Hematopoietic multipotent progenitor cell (in vitro differentiated cells): ENCODE measurements at regions not wholly inside any gene's neighbourhood (a gene's known extent, or its start where the extent isn't known, plus 50 kb on each side); places are given as distances from the start of the nearest gene placed in this dataset.

Source experiments
- DNase-seq, 3 donors: peaks; one replicate each; pipeline ENCODE4 v3.0.0-alpha.2; 2011 to 2015; ENCODE audit warnings: low read depth in 2 of 3, low spot score in 2 of 3

DNA sequence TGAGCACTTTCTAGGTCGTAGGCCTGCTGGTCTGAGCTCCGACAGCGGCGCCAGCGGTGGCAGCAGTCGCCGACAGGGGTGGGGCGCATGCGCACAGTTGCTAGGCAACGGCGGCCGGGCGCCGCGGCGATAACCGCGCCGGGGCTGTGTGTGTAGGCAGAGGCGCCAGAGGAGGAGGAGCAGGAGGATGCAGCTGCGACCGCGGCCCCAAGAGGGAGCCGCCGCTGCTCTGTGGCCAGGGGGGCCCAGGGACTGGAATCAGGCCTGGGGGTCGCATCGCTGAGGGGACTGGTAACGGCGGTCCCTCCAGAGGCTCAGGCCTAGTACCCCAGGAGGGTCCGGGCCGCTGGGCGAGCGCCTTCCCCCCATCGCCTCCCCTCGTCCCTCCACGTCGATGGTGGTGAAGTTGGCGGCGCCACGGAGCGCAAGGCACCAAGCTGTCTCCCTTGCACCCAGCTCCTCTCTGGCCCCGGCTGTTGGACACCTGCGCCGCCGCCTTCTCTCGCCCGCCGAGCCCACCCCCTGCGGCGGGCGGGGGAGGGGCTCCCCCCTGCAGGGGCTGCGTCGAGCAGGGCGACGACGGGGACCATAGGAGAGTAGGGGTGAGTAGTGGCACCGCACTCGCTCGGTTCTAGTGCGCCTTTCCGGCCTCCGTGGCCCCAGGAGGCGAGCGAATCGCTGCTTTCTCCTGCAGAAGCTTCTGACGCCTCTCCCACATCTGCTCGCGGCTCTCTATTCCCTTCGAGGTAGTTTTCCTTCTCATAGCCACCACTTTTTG, 58.6 kb upstream of the ZC4H2 start, which contains the start of gene ZC3H12B:
Gene ZC3H12B (plus strand): TSS at position 159 of the 778 bp plus-strand sequence.
- peak; percentile 55 to 88 (median 85) for DNase-seq

DNA sequence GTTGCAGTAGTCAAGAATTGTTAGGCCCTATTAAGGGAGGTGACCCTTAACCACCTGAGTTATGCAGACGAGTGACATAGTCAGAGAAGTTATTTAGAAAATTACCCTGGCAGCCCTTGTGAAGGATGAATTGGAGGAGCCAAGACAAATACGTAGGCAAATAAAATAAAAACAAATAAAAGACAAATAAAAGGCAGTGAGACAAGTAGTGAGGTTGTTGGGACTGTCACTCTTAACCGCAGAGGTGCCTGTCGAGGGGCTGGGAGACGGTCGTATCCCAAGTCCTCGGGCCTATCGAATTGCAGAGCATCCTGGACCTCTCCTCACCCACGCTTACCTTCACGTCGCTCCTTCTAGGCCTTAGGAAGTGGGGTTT, 58.0 kb upstream of the ZC4H2 start:
- peak in 2 of 3 donors; percentile 0 to 13 for DNase-seq
